Esophagus mucosa (tissue), 1 donor: ENCODE measurements at regions not wholly inside any gene's neighbourhood (a gene's known extent, or its start where the extent isn't known, plus 50 kb on each side); places are given as distances from the start of the nearest gene placed in this dataset.
"Not testable (repeated sequence)": the region's sequence is repeated elsewhere in the genome, so short reads cannot be mapped to it uniquely, and the experiment has no call there.

ENCODE experiments used
- ATAC-seq: fragments of 200-7000 bp; cut with Tn5 transposase; one replicate; pipeline ENCODE4 v1.9.1; 2020
- donor health status: DM: yes; HTN: yes; CAD: no.

DNA sequence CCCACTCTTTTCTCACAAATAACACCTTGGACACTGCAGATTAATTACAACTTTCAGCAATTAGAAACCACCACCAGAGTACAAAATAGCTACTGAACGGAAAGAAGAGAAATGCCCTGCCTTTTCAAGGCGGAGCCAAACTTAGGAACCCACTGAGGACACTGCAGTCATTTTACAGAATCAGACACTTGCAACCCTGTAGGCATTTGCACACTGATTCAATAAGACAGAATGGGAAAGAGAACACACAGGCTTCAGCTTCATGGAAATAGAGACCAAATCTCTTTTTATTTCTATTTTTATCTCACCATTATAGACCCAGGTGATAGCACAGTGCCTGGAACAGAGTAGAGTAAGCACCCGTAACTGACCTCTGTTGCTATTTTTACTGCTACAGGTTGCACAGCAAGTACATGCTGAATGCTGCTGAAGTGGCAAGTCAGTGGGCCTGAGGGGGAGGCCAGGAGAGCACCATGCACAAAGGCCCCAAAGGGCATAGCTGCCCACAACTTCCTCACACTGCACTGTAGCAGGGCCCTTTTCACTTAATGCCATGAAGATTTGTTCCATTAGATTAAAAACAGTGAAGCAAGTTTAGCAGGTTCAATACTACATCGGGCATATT is 50.7 kb upstream of the EDARADD start:
- ATAC-seq = no peak

DNA sequence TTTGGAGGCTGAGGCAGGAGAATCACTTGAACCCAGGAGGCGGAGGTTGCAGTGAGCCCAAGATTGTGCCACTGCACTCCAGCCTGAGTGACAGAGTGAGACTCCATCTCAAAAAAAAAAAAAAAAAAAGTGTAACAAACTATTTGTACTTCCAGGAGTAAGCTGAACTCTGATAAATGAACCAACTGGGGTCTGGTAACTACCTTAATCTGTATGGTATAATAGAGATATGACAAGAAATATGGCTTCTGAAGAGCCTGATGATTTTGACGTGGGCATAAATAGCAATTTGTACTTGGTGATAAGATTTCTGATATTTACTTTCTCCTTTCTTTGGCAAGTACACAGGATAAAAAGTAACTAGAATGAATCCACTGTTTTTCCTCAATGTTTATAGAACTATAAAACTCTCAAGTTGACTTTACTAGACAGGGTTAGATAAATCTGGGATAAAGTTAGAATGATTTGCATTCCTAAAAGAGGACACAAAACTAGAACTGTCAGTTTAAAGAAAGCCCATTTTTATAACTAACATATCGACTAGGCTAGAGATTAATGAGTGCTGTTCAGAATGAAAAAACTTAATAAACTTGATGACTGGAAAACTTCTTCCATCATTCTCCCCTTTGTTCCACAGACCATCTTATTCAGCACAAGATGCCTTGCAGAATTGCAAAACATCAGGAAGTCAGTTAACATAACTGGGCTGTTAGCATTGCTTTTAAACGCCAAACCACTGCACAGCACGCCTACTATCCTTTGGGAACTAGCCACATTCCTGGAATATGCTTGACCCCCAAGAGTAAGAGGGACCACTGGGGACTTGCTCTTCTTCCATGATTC is 51.5 kb upstream of the EDARADD start:
- ATAC-seq = no peak

GRCh38 chr1:236341298-236341697 is 52.8 kb upstream of the EDARADD start:
- no peak for ATAC-seq

- ATAC-seq = no peak
Observed at GRCh38 chr1:236338096-236338495, 56.0 kb upstream of the EDARADD start.

DNA sequence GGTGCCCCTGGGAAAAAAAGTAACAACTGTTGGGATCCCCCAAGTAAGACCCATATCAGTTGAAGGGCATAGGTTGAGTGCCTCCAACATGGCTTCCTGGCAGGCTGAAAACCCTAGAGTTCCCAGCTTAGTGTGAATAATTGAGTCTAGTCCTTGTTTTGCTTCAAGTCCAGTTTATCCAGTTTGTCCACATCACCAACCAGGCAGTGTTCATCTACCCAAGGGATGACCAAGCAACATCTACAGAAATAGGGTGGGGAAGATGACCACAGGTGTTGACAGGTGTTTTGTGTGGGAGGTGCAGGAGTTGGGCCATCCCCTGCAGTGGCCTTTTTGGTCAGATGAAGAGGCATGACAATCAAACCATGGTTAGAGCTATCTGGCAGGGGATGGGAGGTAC is 54.3 kb upstream of the ERO1B start:
- ATAC-seq = peak; percentile 82

- not testable (repeated sequence) for ATAC-seq
Observed at GRCh38 chr1:236335633-236336032, 53.9 kb upstream of the ERO1B start.

DNA sequence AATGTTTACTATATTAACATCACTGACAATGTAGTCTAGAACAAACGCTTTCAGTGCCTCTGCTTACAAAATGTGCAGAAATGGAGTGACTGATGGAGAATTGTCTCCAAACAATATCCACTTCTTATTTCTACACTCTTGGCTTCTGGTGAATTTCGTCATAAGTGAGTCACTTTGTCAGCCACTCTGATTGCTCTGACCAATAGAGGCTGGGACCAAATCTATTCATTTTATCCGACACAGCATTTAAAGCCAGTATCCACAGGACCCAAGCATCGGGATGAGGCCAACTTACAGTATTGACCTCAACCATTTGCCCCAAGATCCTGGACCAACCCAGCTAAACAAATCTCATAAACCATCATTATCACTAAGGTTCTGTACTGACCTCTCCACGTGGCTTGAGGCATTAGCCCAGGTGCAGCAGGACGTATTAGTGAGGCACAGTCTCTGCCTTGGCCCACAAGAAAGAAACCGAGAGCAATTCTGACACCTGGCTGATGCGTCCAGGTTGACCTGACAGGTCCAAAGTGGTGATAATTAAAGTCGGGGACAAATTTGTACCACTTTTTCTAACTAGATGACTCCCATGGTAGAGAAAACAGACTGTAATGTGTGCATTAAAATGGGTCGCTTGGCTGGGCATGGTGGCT is 53.3 kb upstream of the ERO1B start:
- ATAC-seq = no peak

DNA sequence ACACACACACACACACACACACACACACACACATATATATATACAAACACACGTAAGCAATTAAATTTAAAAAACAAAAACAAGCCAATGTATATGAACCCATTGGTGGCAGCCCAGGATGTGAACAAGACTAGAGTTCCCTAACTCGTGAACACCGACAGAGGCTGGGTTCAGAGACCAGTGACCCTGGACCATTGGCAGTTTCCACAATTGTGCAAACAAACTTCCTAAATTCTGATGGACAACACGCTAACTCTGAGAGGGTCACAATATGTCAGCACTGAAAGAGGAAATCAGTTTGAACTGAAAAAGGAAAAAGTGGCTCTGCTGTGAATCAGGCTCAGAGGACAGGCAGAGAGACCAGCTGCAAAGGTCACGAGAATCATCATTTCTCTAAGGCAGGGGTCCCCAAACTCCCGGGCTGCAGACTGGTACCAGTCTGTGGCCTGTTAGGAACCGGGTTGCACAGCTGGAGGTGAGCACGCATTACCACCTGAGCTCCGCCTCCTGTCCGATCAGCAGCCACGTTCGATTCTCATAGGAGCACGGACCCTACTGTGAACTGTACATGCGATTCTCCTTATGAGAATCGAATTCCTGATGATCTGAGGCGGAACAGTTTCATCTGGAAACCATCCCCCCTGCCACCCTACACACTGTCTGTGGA is 50.5 kb upstream of the ERO1B start:
- no peak for ATAC-seq
